GM12873 (cell line): ENCODE measurements at regions not wholly inside any gene's neighbourhood (a gene's known extent, or its start where the extent isn't known, plus 50 kb on each side); places are given as distances from the start of the nearest gene placed in this dataset.

Experiments used
- CTCF ChIP-seq: IDR thresholded peaks from 2 replicates; pipeline ENCODE4 v1.5.1; 2012; ENCODE audit warnings: low read depth, mild to moderate bottlenecking, moderate library complexity, low read length, control low read depth; ENCODE audit not compliant: insufficient read depth; ENCODE audit errors: missing control alignments

GRCh38 chr2:104371087-104371781 lies 482.7 kb upstream of the POU3F3 start:
- TF ChIP-seq CTCF: no peak

- TF ChIP-seq CTCF: no peak
Measured at GRCh38 chr2:104375206-104375605, 478.7 kb upstream of the POU3F3 start.

- TF ChIP-seq CTCF: no peak
Measured at GRCh38 chr2:104378853-104379374, 475.0 kb upstream of the POU3F3 start.

- TF ChIP-seq CTCF: no peak
Measured at GRCh38 chr2:104384961-104385360, 469.0 kb upstream of the POU3F3 start.

- TF ChIP-seq CTCF: no peak
Measured at GRCh38 chr2:104385743-104386142, 468.2 kb upstream of the POU3F3 start.

- no peak for TF ChIP-seq CTCF
Measured at GRCh38 chr2:104388296-104388695, 465.6 kb upstream of the POU3F3 start.

- TF ChIP-seq CTCF: no peak
Measured at GRCh38 chr2:104402825-104403224, 451.1 kb upstream of the POU3F3 start.
